Right lobe of liver (tissue), 6 donors: ENCODE measurements at regions not wholly inside any gene's neighbourhood (a gene's known extent, or its start where the extent isn't known, plus 50 kb on each side); places are given as distances from the start of the nearest gene placed in this dataset.

Source experiments
- ATAC-seq, 4 donors: fragments of 200-7000 bp; cut with Tn5 transposase; one replicate each; pipeline ENCODE4 v1.9.1; 2020; ENCODE audit warnings: mild to moderate bottlenecking in 4 of 4, moderate library complexity in 4 of 4
- DNase-seq, 3 donors: peaks; one replicate each; pipeline ENCODE4 v3.0.0-alpha.2; 2020
- H3K27ac ChIP-seq, 3 donors: fragments of 200-600 bp; one replicate each; pipeline ENCODE4 v1.8.0; 2022
- H3K27me3 ChIP-seq, 2 donors: fragments of 200-600 bp; one replicate each; pipeline ENCODE4 v1.8.0; 2022
- H3K36me3 ChIP-seq, 4 donors: fragments of 200-600 bp; sonication (generic) in 1 of 4; one replicate each; pipeline versions ENCODE4 v1.5.1 to v1.8.0; 2017 to 2022; ENCODE audit warnings: control low read depth in 1 of 4
- H3K4me1 ChIP-seq, 4 donors: fragments of 200-600 bp; sonication (generic) in 1 of 4; one replicate each; pipeline versions ENCODE4 v1.5.1 to v1.8.0; 2017 to 2022; ENCODE audit warnings: control low read depth in 1 of 4
- H3K4me3 ChIP-seq, 3 donors: fragments of 200-600 bp; one replicate each; pipeline ENCODE4 v1.8.0; 2022
- H3K9me3 ChIP-seq, 4 donors: fragments of 200-600 bp; sonication (generic) in 1 of 4; one replicate each; pipeline versions ENCODE4 v1.5.1 to v1.8.0; 2017 to 2022; ENCODE audit warnings: control low read depth in 1 of 4
- CTCF ChIP-seq, 4 donors: fragments of 200-600 bp in 3 of 4; fragments of 450-650 bp in 1 of 4; IDR thresholded peaks; one replicate each; pipeline versions ENCODE4 v1.5.1 to v1.8.0; 2016 to 2022; ENCODE audit warnings: antibody characterized with exemption in 4 of 4, mild to moderate bottlenecking in 2 of 4
- POLR2A ChIP-seq: fragments of 450-650 bp; IDR thresholded peaks from one replicate; pipeline ENCODE4 v1.6.1; 2017; ENCODE audit warnings: antibody characterized with exemption, mild to moderate bottlenecking
- WGBS: methylation state at CpG from one replicate; pipeline ENCODE4 v1.1.6; 2018; ENCODE audit warnings: low coverage, low lambda C conversion rate; ENCODE audit not compliant: insufficient coverage; ENCODE audit errors: missing lambda C conversion rate; 5-methylcytosine and 5-hydroxymethylcytosine counted together
- intact Hi-C, 2 donors: fragments of 100-400 bp; cut with DNase I; formaldehyde crosslinking; loops; one replicate each; pipeline versions ENCODE4 v1.11.2 to v1.14.1; 2022
- donor health status: DM: no; HTN: yes; CAD: no.
- donor health status: DM: no; HTN: no; CAD: no.
- donor health status: DM: no; HTN: no; CAD: no.
- donor health status: DM: no; HTN: yes; CAD: no.
- donor health status: DM: no; HTN: yes; CAD: no.

DNA sequence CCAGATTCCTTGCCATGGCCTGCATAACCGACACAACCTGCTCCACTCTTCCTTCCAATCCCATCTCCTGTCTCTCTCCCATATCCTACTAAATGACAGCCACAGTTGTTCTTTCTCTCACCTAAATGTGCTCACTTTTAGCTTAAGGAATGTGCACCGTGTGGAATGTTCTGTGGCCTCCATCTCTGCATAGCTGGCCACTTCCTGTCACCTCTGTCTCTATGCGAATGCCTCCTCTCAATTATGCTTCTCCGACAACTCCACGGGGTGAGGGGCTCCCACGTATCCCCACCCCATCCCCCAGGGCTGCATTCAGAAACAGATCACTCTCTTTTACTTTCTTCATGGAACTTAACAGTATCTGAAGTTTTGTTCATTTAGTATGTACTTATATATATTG is 110.7 kb downstream of the RAB18 start:
- H3K36me3 ChIP-seq = no peaks in the 10 kb centered on the region
- WGBS = 40% methylated on average over 6 of the region's 6 CpGs
- no peak overlapping the region for H3K27ac ChIP-seq
- no peaks in the 10 kb centered on the region for H3K9me3 ChIP-seq
- TF ChIP-seq POLR2A (no peak), CTCF (IDR thresholded peaks at IDR 0.05) (no peak)
- H3K4me1 ChIP-seq = no peaks in the 10 kb centered on the region
- ATAC-seq (no peak), DNase-seq (no peak)
- no peaks in the 10 kb centered on the region for H3K27me3 ChIP-seq
- intact Hi-C loops = no loop called here
- no peak overlapping the region for H3K4me3 ChIP-seq

DNA sequence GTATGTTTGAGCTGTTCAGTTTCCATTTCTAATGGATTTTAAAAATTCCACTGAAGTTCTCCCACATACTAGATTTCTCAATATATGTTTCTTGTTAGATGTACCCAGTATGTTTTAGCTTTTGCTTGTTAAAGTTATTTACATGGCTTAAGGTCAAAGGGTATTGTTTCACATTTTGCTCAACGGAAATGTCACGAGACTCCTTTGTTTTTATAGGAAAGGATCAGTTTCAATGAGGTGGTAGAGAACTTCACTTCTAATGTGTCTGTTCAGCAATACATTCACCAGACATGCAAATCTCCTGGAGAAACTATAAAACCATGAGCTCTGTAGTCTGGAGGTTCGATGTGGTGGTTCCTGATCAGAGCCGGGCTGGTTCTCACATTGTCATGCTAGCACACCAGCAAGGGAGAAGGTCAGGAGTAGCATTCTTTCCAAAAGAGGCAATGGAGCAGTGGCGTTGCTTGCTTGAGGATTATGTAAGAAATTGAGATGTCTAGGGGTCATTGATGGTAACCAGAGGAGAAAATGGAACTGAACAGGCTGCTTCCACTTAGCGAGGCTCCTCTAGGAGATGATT is 114.0 kb downstream of the RAB18 start:
- Histone ChIP-seq H3K4me3 (no peak overlapping the region), H3K9me3 (no peaks in the 10 kb centered on the region), H3K36me3 (no peaks in the 10 kb centered on the region), H3K27me3 (no peaks in the 10 kb centered on the region), H3K4me1 (no peaks in the 10 kb centered on the region), H3K27ac (no peak overlapping the region)
- WGBS = 48% methylated on average over 6 of the region's 6 CpGs
- intact Hi-C loops = no loop called here
- no peak for ATAC-seq
- no peak for TF ChIP-seq POLR2A
- no peak for TF ChIP-seq CTCF (IDR thresholded peaks at IDR 0.05)
- no peak for DNase-seq

DNA sequence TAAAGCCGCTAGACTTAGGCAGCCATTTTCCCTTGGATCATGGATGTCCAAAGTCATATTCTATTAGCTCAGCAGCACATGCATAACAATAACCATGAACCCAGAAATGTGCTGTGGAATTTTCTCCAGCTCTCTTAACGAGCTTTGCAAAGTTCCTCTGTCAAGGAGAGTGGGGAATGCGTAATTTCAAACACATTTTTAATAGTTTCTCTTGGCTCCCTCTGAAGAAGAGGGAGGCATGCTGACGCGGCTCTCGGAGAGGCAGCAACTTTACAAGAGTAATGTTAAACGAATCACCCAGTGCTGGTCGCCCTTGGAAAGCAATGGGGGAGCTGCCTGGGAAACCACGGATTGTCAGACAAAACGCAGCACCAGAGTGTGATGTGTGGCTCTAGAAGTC is 114.8 kb downstream of the RAB18 start:
- WGBS = 61% methylated on average over 10 of the region's 10 CpGs
- DNase-seq = no peak
- intact Hi-C loops = no loop called here

DNA sequence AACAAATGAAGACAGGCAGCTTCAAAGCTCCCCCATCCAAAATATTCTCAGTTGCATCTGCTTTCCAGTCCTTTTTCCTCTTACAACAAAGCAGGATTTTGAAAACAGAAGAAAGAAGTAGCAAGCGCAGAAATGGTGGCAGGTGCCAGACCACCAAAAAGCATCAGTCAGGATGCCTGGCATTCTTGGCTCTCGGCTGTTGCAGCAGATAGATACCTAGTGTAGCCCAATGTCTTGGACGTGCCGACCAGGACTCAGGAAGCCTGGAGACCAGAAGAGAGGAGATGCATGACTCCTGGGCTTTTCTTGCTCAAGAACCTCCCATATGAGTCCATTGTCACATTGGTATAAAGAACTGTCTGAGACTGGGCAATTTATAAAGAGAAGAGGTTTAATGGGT is 115.2 kb downstream of the RAB18 start:
- DNase-seq = no peak
- intact Hi-C loops = no loop called here
- 57% methylated on average over 4 of the region's 4 CpGs for WGBS

More for the DNA sequence above, 114.8 kb downstream of the RAB18 start:
- Histone ChIP-seq H3K27me3 (no peaks in the 10 kb centered on the region), H3K4me1 (no peaks in the 10 kb centered on the region), H3K36me3 (no peaks in the 10 kb centered on the region), H3K4me3 (no peak overlapping the region), H3K9me3 (no peaks in the 10 kb centered on the region), H3K27ac (no peak overlapping the region)
- no peak for ATAC-seq
- TF ChIP-seq POLR2A (no peak), CTCF (IDR thresholded peaks at IDR 0.05) (no peak)

More for the DNA sequence above, 115.2 kb downstream of the RAB18 start:
- Histone ChIP-seq H3K4me3 (no peak overlapping the region), H3K4me1 (no peaks in the 10 kb centered on the region), H3K27ac (no peak overlapping the region), H3K27me3 (no peaks in the 10 kb centered on the region), H3K36me3 (no peaks in the 10 kb centered on the region), H3K9me3 (no peaks in the 10 kb centered on the region)
- TF ChIP-seq POLR2A (no peak), CTCF (IDR thresholded peaks at IDR 0.05) (no peak)
- ATAC-seq = no peak
